IMR-90 (cell line): ENCODE measurements at regions not wholly inside any gene's neighbourhood (a gene's known extent, or its start where the extent isn't known, plus 50 kb on each side); places are given as distances from the start of the nearest gene placed in this dataset.
A peak's percentile ranks its signal among the peaks of the same experiment; 100 is the strongest.

Experiments
- ATAC-seq: fragments of 200-7000 bp; cut with Tn5 transposase; 2 replicates; pipeline ENCODE4 v1.9.1; 2020; ENCODE audit warnings: low read depth, mild to moderate bottlenecking, moderate library complexity
- BruUV-seq: library from RNA; stranded (reverse); fragments of 400-500 nt; replicated peaks from 2 replicates; lab custom pipeline; 2021; lab: Mats Ljungman, UMichigan
- CTCF ChIA-PET: fragments of 300-600 bp; formaldehyde crosslinking; extraction: SDS; loops from one replicate; lab custom pipeline; 2021; ENCODE audit warnings: antibody characterized with exemption; lab: Yijun Ruan, JAX
- POLR2A ChIA-PET: fragments of 300-600 bp; sonication (Branson Sonifier 250); formaldehyde crosslinking; loops from one replicate; lab custom pipeline; 2022; ENCODE audit warnings: antibody characterized with exemption; ENCODE audit not compliant: unreplicated experiment; lab: Charles Lee
- DNase-seq: peaks from one replicate; pipeline ENCODE4 v3.0.0; 2013
- H2AFZ ChIP-seq: replicated peaks from 2 replicates; pipeline ENCODE3; 2013; ENCODE audit warnings: low read length, mild to moderate bottlenecking; ENCODE audit not compliant: poor library complexity
- H2AK5ac ChIP-seq: 2 replicates; pipeline ENCODE4 v1.6.1; 2013; ENCODE audit warnings: low read depth, low read length, inconsistent platforms
- H2AK9ac ChIP-seq: replicated peaks from 2 replicates; pipeline ENCODE3; 2013; ENCODE audit warnings: mild to moderate bottlenecking, low read depth, low read length, moderate library complexity; ENCODE audit not compliant: poor library complexity
- H2BK120ac ChIP-seq: 2 replicates; pipeline ENCODE4 v1.6.1; 2013; ENCODE audit warnings: low read depth, low read length, inconsistent platforms
- H2BK15ac ChIP-seq: 3 replicates; pipeline ENCODE4 v1.6.1; 2013; ENCODE audit warnings: low read depth, low read length, inconsistent platforms
- H2BK20ac ChIP-seq: 2 replicates; pipeline ENCODE4 v1.6.1; 2013; ENCODE audit warnings: low read depth, mild to moderate bottlenecking, inconsistent platforms, low read length, moderate library complexity
- H2BK5ac ChIP-seq: 2 replicates; pipeline ENCODE4 v1.6.1; 2013; ENCODE audit warnings: mild to moderate bottlenecking, low read depth, low read length, inconsistent platforms; ENCODE audit not compliant: poor library complexity, severe bottlenecking
- H3K14ac ChIP-seq: replicated peaks from 2 replicates; pipeline ENCODE4 v1.6.1; 2013; ENCODE audit warnings: low read depth, low read length, inconsistent platforms
- H3K18ac ChIP-seq: 2 replicates; pipeline ENCODE4 v1.6.1; 2013; ENCODE audit warnings: low read depth, low read length, control low read depth
- H3K23ac ChIP-seq: 2 replicates; pipeline ENCODE4 v1.6.1; 2013; ENCODE audit warnings: low read depth, low read length, inconsistent platforms
- H3K27ac ChIP-seq: 2 replicates; pipeline ENCODE4 v1.5.1; 2013; ENCODE audit warnings: mild to moderate bottlenecking, control low read depth, low read length; ENCODE audit not compliant: insufficient read depth
- H3K27me3 ChIP-seq: 2 replicates; pipeline ENCODE4 v1.6.1; 2013; ENCODE audit warnings: low read length; ENCODE audit not compliant: control insufficient read depth, insufficient read depth
- H3K36me3 ChIP-seq: 2 replicates; pipeline ENCODE4 v1.6.1; 2013; ENCODE audit warnings: low read length, mixed read lengths; ENCODE audit not compliant: control insufficient read depth, insufficient read depth
- H3K4ac ChIP-seq: 2 replicates; pipeline ENCODE4 v1.6.1; 2013; ENCODE audit warnings: low read depth, low read length, inconsistent platforms
- H3K4me1 ChIP-seq: 2 replicates; pipeline ENCODE4 v1.6.1; 2013; ENCODE audit warnings: low read length, mixed read lengths; ENCODE audit not compliant: control insufficient read depth, insufficient read depth
- H3K4me2 ChIP-seq: 2 replicates; pipeline ENCODE4 v1.6.1; 2013; ENCODE audit warnings: low read depth, mild to moderate bottlenecking, control low read depth, low read length, moderate library complexity
- H3K4me3 ChIP-seq: 2 replicates; pipeline ENCODE4 v1.5.1; 2013; ENCODE audit warnings: low read depth, mild to moderate bottlenecking, control low read depth, low read length, moderate library complexity; ENCODE audit not compliant: insufficient read depth
- H3K56ac ChIP-seq: 2 replicates; pipeline ENCODE4 v1.6.1; 2013; ENCODE audit warnings: low read length, inconsistent platforms; ENCODE audit not compliant: insufficient read depth; ENCODE audit errors: extremely low read depth
- H3K79me1 ChIP-seq, 2 experiments: 2 replicates each; pipeline ENCODE4 v1.6.1; 2013; ENCODE audit warnings: low read length in 2 of 2, inconsistent platforms in 1 of 2, low read depth in 1 of 2
- H3K9ac ChIP-seq: 2 replicates; pipeline ENCODE4 v1.6.1; 2013; ENCODE audit warnings: low read depth, low read length, control low read depth
- H3K9me1 ChIP-seq: 2 replicates; pipeline ENCODE4 v1.6.1; 2013; ENCODE audit warnings: low read length, inconsistent platforms; ENCODE audit not compliant: insufficient read depth
- H3K9me3 ChIP-seq: 2 replicates; pipeline ENCODE4 v1.6.1; 2013; ENCODE audit warnings: low read length; ENCODE audit not compliant: control insufficient read depth, insufficient read depth
- H4K20me1 ChIP-seq: 2 replicates; pipeline ENCODE4 v1.6.1; 2013; ENCODE audit warnings: low read length, inconsistent platforms; ENCODE audit not compliant: insufficient read depth
- H4K5ac ChIP-seq: 2 replicates; pipeline ENCODE4 v1.6.1; 2013; ENCODE audit warnings: mild to moderate bottlenecking, low read depth, low read length, control low read depth
- H4K8ac ChIP-seq, 2 experiments: 2 replicates each; pipeline ENCODE4 v1.6.1; 2013; ENCODE audit warnings: low read depth in 2 of 2, low read length in 2 of 2, control low read depth in 1 of 2, inconsistent platforms in 1 of 2
- H4K91ac ChIP-seq: 2 replicates; pipeline ENCODE4 v1.6.1; 2013; ENCODE audit warnings: low read depth, low read length, inconsistent platforms; ENCODE audit not compliant: insufficient read depth
- CEBPB ChIP-seq: IDR thresholded peaks from 2 replicates; pipeline ENCODE4 v1.6.1; 2012; ENCODE audit warnings: low read depth, low read length, improper control_type of control experiment
- FOS ChIP-seq: fragments of 150-350 bp; IDR thresholded peaks from 2 replicates; pipeline ENCODE4 v1.6.1; 2016; ENCODE audit warnings: low read depth, low read length
- SMC3 ChIP-seq: fragments of 150-350 bp; IDR thresholded peaks from 2 replicates; pipeline ENCODE4 v1.6.1; 2016; ENCODE audit warnings: low read depth, mild to moderate bottlenecking, antibody characterized with exemption, low read length, moderate library complexity
- WGBS, 2 experiments: methylation state at CpG; one replicate each; pipeline versions ENCODE4 v1.1.5 to v1.1.7; 2013; ENCODE audit warnings: missing lambda C conversion rate in 2 of 2; ENCODE audit not compliant: insufficient read length in 1 of 2; ENCODE audit errors: extremely low coverage in 2 of 2; 5-methylcytosine and 5-hydroxymethylcytosine counted together
- dilution Hi-C: fragments of 300-500 bp; cut with HindIII; formaldehyde crosslinking; loops from one replicate; pipeline ENCODE4 v1.14.3; 2018; ENCODE audit warnings: low sequenced_read_pairs; ENCODE audit not compliant: unreplicated experiment
- in situ Hi-C: fragments of 300-500 bp; cut with MboI; formaldehyde crosslinking; loops from 3 replicates; pipeline ENCODE4 v1.14.3; 2019; ENCODE audit warnings: low sequenced_read_pairs, inconsistent platforms, mixed read lengths
- intact Hi-C: fragments of 100-400 bp; cut with micrococcal nuclease; formaldehyde crosslinking; loops from 2 replicates; pipeline ENCODE4 v1.10.0; 2022

DNA sequence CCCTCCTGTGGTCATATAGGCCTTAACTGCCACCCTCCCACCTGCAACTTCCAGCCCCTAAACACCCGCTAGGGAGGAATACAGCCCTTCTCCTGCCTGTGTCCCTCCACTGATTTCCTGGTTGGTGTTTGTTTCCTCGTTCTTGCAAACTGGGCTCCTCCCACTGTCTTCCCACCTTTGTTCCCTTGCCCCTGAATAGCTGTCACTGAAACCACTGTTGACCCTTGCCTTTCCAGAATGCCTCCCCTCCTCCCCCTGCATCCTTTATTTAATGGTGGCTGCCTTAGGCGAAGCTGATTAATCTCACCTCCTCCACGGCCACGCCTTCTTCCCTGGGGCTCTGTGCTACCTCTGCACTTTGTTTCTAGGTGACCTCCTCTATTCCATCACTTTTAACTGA, 626.7 kb downstream of the BNC2 start:
- POLR2A ChIA-PET = no interaction called here
- CTCF ChIA-PET = no interaction called here
- in situ Hi-C loops = no loop called here

More for the DNA sequence above, 626.7 kb downstream of the BNC2 start:
- Histone ChIP-seq H3K4ac (0 out of 2 replicates have a peak overlapping the region, but pooled peaks have one; percentile 6), H3K4me1 (peaks cover 21% of the 10 kb centered on the region), H3K79me1 (no peaks in the 10 kb centered on the region), H2AK9ac (no peak overlapping the region), H3K4me2 (no peak overlapping the region), H3K27me3 (no peaks in the 10 kb centered on the region), H3K4me3 (no peak overlapping the region), H4K8ac (no peak overlapping the region), H2BK120ac (peak overlapping the region; percentile 20; the same call in 1 of the 2 replicates), H2BK15ac (no peak overlapping the region), H2BK20ac (no peak overlapping the region), H3K23ac (no peak overlapping the region), H2AK5ac (peak overlapping the region; percentile 54), H4K91ac (no peak overlapping the region), H3K9me1 (peaks cover 18% of the 10 kb centered on the region), H4K20me1 (no peaks in the 10 kb centered on the region), H3K9me3 (no peaks in the 10 kb centered on the region), H3K56ac (no peak overlapping the region), H2AFZ (no peak overlapping the region), H3K27ac (no peak overlapping the region), H4K5ac (no peak overlapping the region), H3K9ac (no peak overlapping the region), H3K14ac (no peak overlapping the region), H3K36me3 (no peaks in the 10 kb centered on the region), H3K18ac (no peak overlapping the region), H2BK5ac (peak overlapping the region; percentile 9)
- ATAC-seq (no peak), DNase-seq (no peak)
- intact Hi-C loops = no loop called here
- TF ChIP-seq CEBPB = no peak
- TF ChIP-seq FOS = no peak
- TF ChIP-seq SMC3 = no peak
- no TSS peak for BruUV-seq
- WGBS, 2 experiments = 100% methylated on average over 2 of the region's 5 CpGs; no CpG with 5 or more reads in 1 of the 2 experiments
- dilution Hi-C loops = no loop called here
